Fibroblast of lung (primary cell): ENCODE measurements at regions not wholly inside any gene's neighbourhood (a gene's known extent, or its start where the extent isn't known, plus 50 kb on each side); places are given as distances from the start of the nearest gene placed in this dataset.

Experiments used
- DNase-seq, 2 donors: peaks; one replicate each; pipeline versions ENCODE4 v3.0.0 to v3.0.0-alpha.2; 2010; ENCODE audit warnings: low read depth in 2 of 2
- H2AFZ ChIP-seq: 2 replicates; pipeline ENCODE4 v1.5.1; 2012; ENCODE audit warnings: low read length, control low read depth, inconsistent platforms
- H3K27ac ChIP-seq: 2 replicates; pipeline ENCODE4 v1.5.1; 2011; ENCODE audit warnings: low read length, control low read depth; ENCODE audit not compliant: insufficient read depth
- H3K27me3 ChIP-seq: 2 replicates; pipeline ENCODE4 v1.5.1; 2011; ENCODE audit warnings: mild to moderate bottlenecking, low read length; ENCODE audit not compliant: control insufficient read depth, insufficient read depth
- H3K36me3 ChIP-seq: 2 replicates; pipeline ENCODE4 v1.5.1; 2011; ENCODE audit warnings: low read length; ENCODE audit not compliant: control insufficient read depth, insufficient read depth
- H3K4me1 ChIP-seq: 2 replicates; pipeline ENCODE4 v1.5.1; 2011; ENCODE audit warnings: low read length; ENCODE audit not compliant: control insufficient read depth, insufficient read depth; ENCODE audit errors: extremely low read depth
- H3K4me2 ChIP-seq: 2 replicates; pipeline ENCODE4 v1.5.1; 2011; ENCODE audit warnings: low read length, control low read depth; ENCODE audit not compliant: insufficient read depth; ENCODE audit errors: extremely low read depth
- H3K4me3 ChIP-seq, 4 experiments: fragments of 200-600 bp in 1 of 4; sonication (generic) in 1 of 4; replicated peaks in 1 of 4; 2 replicates each; pipeline ENCODE4 v1.5.1; 2011 to 2016; ENCODE audit warnings: low read length in 4 of 4, low read depth in 3 of 4, mild to moderate bottlenecking in 3 of 4, control low read depth in 2 of 4, inconsistent platforms in 1 of 4, mixed read lengths in 1 of 4; ENCODE audit not compliant: insufficient read depth in 1 of 4; ENCODE audit errors: control extremely low read depth in 1 of 4
- H3K79me2 ChIP-seq: 2 replicates; pipeline ENCODE4 v1.5.1; 2012; ENCODE audit warnings: mild to moderate bottlenecking, low read length, inconsistent platforms; ENCODE audit not compliant: control insufficient read depth, insufficient read depth
- H3K9ac ChIP-seq: 2 replicates; pipeline ENCODE4 v1.5.1; 2011; ENCODE audit warnings: mild to moderate bottlenecking, low read length, control low read depth; ENCODE audit not compliant: insufficient read depth
- H3K9me3 ChIP-seq: 2 replicates; pipeline ENCODE4 v1.5.1; 2012; ENCODE audit warnings: low read depth, low read length; ENCODE audit not compliant: control insufficient read depth, insufficient read depth
- H4K20me1 ChIP-seq: 2 replicates; pipeline ENCODE4 v1.5.1; 2011; ENCODE audit warnings: low read length; ENCODE audit not compliant: control insufficient read depth, insufficient read depth; ENCODE audit errors: extremely low read depth
- EZH2 ChIP-seq: IDR thresholded peaks from 2 replicates; pipeline ENCODE4 v1.5.1; 2012; ENCODE audit warnings: low read length, control low read depth, mild to moderate bottlenecking; ENCODE audit errors: missing control alignments
- TF ChIP-seq, protein P1 (sequence below), 2 donors: IDR thresholded peaks in 1 of 2; conservative IDR thresholded peaks in 1 of 2; 1 replicate in 1 of 2; 2 replicates in 1 of 2; pipeline ENCODE4 v1.5.1; 2011 to 2012; ENCODE audit warnings: low read length in 2 of 2, control low read depth in 1 of 2, inconsistent platforms in 1 of 2, low read depth in 1 of 2, mild to moderate bottlenecking in 1 of 2

GRCh38 chr10:70958396-70958795 lies 70.0 kb upstream of the PCBD1 start:
- no peak overlapping the region for H3K9ac ChIP-seq
- H3K4me3 ChIP-seq, result no peak overlapping the region
- TF ChIP-seq EZH2, result no peak
- TF ChIP-seq, protein P1, sequence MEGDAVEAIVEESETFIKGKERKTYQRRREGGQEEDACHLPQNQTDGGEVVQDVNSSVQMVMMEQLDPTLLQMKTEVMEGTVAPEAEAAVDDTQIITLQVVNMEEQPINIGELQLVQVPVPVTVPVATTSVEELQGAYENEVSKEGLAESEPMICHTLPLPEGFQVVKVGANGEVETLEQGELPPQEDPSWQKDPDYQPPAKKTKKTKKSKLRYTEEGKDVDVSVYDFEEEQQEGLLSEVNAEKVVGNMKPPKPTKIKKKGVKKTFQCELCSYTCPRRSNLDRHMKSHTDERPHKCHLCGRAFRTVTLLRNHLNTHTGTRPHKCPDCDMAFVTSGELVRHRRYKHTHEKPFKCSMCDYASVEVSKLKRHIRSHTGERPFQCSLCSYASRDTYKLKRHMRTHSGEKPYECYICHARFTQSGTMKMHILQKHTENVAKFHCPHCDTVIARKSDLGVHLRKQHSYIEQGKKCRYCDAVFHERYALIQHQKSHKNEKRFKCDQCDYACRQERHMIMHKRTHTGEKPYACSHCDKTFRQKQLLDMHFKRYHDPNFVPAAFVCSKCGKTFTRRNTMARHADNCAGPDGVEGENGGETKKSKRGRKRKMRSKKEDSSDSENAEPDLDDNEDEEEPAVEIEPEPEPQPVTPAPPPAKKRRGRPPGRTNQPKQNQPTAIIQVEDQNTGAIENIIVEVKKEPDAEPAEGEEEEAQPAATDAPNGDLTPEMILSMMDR (conservative IDR thresholded peaks at IDR 0.05 in 1 of 2, IDR thresholded peaks at IDR 0.05 in 1 of 2; ENCODE audit: low read depth in 1 of 2, low read length in 2 of 2), result no peak

DNA sequence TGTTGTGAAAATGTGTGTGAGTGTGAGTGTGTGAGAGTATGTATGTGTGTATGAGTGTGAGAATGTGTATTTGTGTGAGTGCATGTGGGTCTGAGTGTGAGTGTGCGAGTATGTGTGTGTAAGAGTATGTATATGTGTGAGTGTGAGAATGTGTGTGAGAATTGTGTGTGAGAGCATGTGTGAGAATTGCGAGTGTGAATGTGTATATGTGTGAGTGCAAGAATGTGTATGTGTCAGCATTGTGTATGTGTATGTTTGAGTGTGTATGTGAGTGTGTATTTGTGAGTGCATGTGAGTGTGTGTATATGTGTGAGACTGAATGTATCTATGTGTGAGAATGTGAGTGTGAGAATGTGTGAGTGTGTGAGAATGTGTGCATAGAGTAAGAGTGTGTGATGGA lies 72.0 kb upstream of the PCBD1 start:
- no peak overlapping the region for H3K4me2 ChIP-seq

More at GRCh38 chr10:70958396-70958795, 70.0 kb upstream of the PCBD1 start:
- Histone ChIP-seq H3K27ac (no peak overlapping the region), H3K27me3 (no peaks in the 10 kb centered on the region), H3K4me1 (no peaks in the 10 kb centered on the region), H3K9me3 (no peaks in the 10 kb centered on the region), H2AFZ (no peak overlapping the region), H3K36me3 (no peaks in the 10 kb centered on the region), H4K20me1 (no peaks in the 10 kb centered on the region), H3K79me2 (no peaks in the 10 kb centered on the region), H3K4me2 (no peak overlapping the region)
- DNase-seq, result peak in 1 of 2 donors; percentile 69

DNA sequence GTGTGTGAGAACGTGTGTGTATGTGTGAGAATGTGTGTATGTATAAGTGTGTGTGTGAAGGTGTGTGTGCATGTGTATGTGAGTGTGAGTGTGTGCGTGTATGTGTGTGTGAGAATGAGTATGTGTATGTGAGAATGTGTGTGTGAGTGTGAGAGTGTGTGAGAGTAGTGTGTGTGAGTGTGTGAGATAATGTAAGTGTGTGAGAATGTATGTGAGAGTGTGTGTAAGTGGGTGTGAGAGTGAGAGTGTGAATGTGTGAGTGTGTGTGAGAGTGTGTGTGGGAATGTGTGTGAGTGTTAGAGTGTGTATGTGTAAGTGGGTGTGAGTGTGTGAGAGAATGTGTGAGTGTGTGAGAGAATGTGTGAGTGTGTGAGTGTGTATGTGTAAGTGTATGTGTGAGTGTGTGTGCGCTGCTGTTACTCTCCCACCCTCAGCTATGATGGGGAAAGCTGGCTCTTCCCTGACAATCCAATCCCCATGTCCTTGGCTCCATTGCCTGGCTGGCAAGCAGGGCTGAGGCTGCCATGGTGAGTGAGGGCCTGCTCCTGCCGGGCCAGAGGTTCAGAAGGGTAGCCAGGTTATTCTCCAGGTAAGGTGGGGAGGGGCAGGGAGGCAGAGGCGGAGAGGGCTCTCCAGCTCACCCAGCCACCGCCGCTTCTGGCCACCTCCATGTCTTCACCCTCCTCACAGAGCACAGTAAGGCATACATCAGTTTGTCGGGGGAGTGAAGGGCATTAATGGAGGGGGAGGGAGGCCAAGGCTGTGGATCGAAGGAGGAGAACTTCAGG lies 72.6 kb upstream of the PCBD1 start:
- no peaks in the 10 kb centered on the region for H3K4me1 ChIP-seq
- no peak overlapping the region for H3K27ac ChIP-seq
- H3K79me2 ChIP-seq, result no peaks in the 10 kb centered on the region
- H2AFZ ChIP-seq, result no peak overlapping the region
- DNase-seq, result no peak
- H3K9ac ChIP-seq, result no peak overlapping the region
- TF ChIP-seq EZH2, result no peak
- TF ChIP-seq, protein P1 (conservative IDR thresholded peaks at IDR 0.05 in 1 of 2, IDR thresholded peaks at IDR 0.05 in 1 of 2; ENCODE audit: low read depth in 1 of 2, low read length in 2 of 2), result no peak
- no peaks in the 10 kb centered on the region for H3K9me3 ChIP-seq
- no peaks in the 10 kb centered on the region for H3K36me3 ChIP-seq
- no peaks in the 10 kb centered on the region for H4K20me1 ChIP-seq
- H3K27me3 ChIP-seq, result no peaks in the 10 kb centered on the region
- no peak overlapping the region for H3K4me2 ChIP-seq
- no peak overlapping the region for H3K4me3 ChIP-seq

More for the DNA sequence above, 72.0 kb upstream of the PCBD1 start:
- H3K79me2 ChIP-seq, result no peaks in the 10 kb centered on the region
- TF ChIP-seq EZH2, result no peak
- TF ChIP-seq, protein P1 (conservative IDR thresholded peaks at IDR 0.05 in 1 of 2, IDR thresholded peaks at IDR 0.05 in 1 of 2; ENCODE audit: low read depth in 1 of 2, low read length in 2 of 2), result no peak
- H2AFZ ChIP-seq, result no peak overlapping the region
- no peak overlapping the region for H3K9ac ChIP-seq
- H3K9me3 ChIP-seq, result no peaks in the 10 kb centered on the region
- no peak overlapping the region for H3K4me3 ChIP-seq
- no peaks in the 10 kb centered on the region for H3K4me1 ChIP-seq
- no peaks in the 10 kb centered on the region for H3K27me3 ChIP-seq
- H3K36me3 ChIP-seq, result no peaks in the 10 kb centered on the region
- no peak for DNase-seq
- H3K27ac ChIP-seq, result no peak overlapping the region
- no peaks in the 10 kb centered on the region for H4K20me1 ChIP-seq
